Calu3 (cell line): ENCODE measurements at regions not wholly inside any gene's neighbourhood (a gene's known extent, or its start where the extent isn't known, plus 50 kb on each side); places are given as distances from the start of the nearest gene placed in this dataset.

Source experiments
- BruUV-seq: library from RNA; stranded (reverse); fragments of 400-500 nt; replicated peaks from 2 replicates; lab custom pipeline; 2021; lab: Mats Ljungman, UMichigan
- CTCF ChIA-PET: fragments of 300-600 bp; sonication (Branson Sonifier 250); formaldehyde crosslinking; loops from one replicate; lab custom pipeline; 2022; ENCODE audit warnings: antibody characterized with exemption; lab: Charles Lee
- DNase-seq: peaks from one replicate; pipeline ENCODE4 v3.0.0; 2022
- H3K27ac Mint-ChIP-seq: one replicate; pipeline ENCODE4 v1.8.0; 2022; ENCODE audit warnings: mixed read lengths; ENCODE audit not compliant: unreplicated experiment
- H3K27me3 Mint-ChIP-seq: one replicate; pipeline ENCODE4 v1.8.0; 2022; ENCODE audit warnings: mixed read lengths; ENCODE audit not compliant: unreplicated experiment
- H3K36me3 Mint-ChIP-seq: one replicate; pipeline ENCODE4 v1.8.0; 2022; ENCODE audit warnings: mild to moderate bottlenecking, moderate library complexity, mixed read lengths; ENCODE audit not compliant: insufficient read depth, unreplicated experiment
- H3K4me1 Mint-ChIP-seq: one replicate; pipeline ENCODE4 v1.8.0; 2022; ENCODE audit warnings: mild to moderate bottlenecking, low read depth, mixed read lengths; ENCODE audit not compliant: unreplicated experiment
- H3K4me3 Mint-ChIP-seq: one replicate; pipeline ENCODE4 v1.8.0; 2022; ENCODE audit warnings: mild to moderate bottlenecking, low read depth, moderate library complexity, mixed read lengths; ENCODE audit not compliant: unreplicated experiment
- H3K9me3 Mint-ChIP-seq: one replicate; pipeline ENCODE4 v1.8.0; 2022; ENCODE audit warnings: low read depth, mixed read lengths; ENCODE audit not compliant: unreplicated experiment
- CTCF ChIP-seq: fragments of 200-600 bp; IDR thresholded peaks from one replicate; pipeline ENCODE4 v1.8.0; 2022; ENCODE audit warnings: antibody characterized with exemption; ENCODE audit not compliant: unreplicated experiment
- intact Hi-C: fragments of 100-400 bp; cut with micrococcal nuclease; formaldehyde crosslinking; loops from one replicate; pipeline ENCODE4 v1.10.0; 2022; ENCODE audit not compliant: unreplicated experiment

GRCh38 chr14:61154641-61155040, 126.5 kb downstream of the TMEM30B start:
- Mint-ChIP-seq H3K4me3 (no peak overlapping the region), H3K36me3 (no peaks in the 10 kb centered on the region), H3K27me3 (no peaks in the 10 kb centered on the region), H3K4me1 (peaks cover 16% of the 10 kb centered on the region), H3K9me3 (no peaks in the 10 kb centered on the region), H3K27ac (no peak overlapping the region)
- no peak for DNase-seq
- CTCF ChIA-PET = no interaction called here
- no TSS peak for BruUV-seq
- intact Hi-C loops = no loop called here
- no peak for TF ChIP-seq CTCF

GRCh38 chr14:61153914-61154545, 127.1 kb downstream of the TMEM30B start:
- CTCF ChIA-PET = no interaction called here
- Mint-ChIP-seq H3K9me3 (no peaks in the 10 kb centered on the region), H3K36me3 (no peaks in the 10 kb centered on the region), H3K4me3 (no peak overlapping the region), H3K4me1 (peaks cover 21% of the 10 kb centered on the region), H3K27ac (no peak overlapping the region), H3K27me3 (no peaks in the 10 kb centered on the region)
- BruUV-seq = no TSS peak
- intact Hi-C loops = no loop called here
- no peak for DNase-seq
- TF ChIP-seq CTCF = no peak

DNA sequence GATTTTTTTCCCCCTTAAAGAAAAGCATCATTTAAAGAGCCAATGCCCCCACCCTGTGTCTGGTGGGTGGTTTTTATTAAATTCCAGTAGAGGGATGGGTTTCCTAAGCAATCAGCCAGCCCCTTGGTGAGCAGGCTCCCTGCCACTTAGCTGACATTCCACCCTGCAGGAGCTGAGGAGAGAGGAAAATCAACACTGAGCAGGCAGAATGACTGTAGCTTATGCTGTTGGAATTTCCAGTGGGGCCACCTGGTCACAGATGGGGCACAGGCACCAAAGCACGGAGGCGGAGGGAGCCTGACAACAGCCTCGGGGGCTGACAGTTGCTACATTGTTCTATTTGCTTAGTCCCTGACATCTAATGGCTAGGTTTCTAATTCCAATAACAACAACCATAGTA, 127.7 kb downstream of the TMEM30B start:
- Mint-ChIP-seq H3K36me3 (peaks cover 2% of the 10 kb centered on the region), H3K9me3 (no peaks in the 10 kb centered on the region), H3K27ac (no peak overlapping the region), H3K4me1 (peaks cover 25% of the 10 kb centered on the region), H3K4me3 (no peak overlapping the region), H3K27me3 (no peaks in the 10 kb centered on the region)
- no peak for TF ChIP-seq CTCF
- no TSS peak for BruUV-seq
- DNase-seq = no peak
- intact Hi-C loops = no loop called here
- CTCF ChIA-PET = no interaction called here

GRCh38 chr14:61152851-61153364, 128.2 kb downstream of the TMEM30B start:
- no peak for TF ChIP-seq CTCF
- CTCF ChIA-PET = no interaction called here
- Mint-ChIP-seq H3K36me3 (peaks cover 7% of the 10 kb centered on the region), H3K9me3 (no peaks in the 10 kb centered on the region), H3K27me3 (no peaks in the 10 kb centered on the region), H3K27ac (no peak overlapping the region), H3K4me1 (peaks cover 30% of the 10 kb centered on the region), H3K4me3 (no peak overlapping the region)
- intact Hi-C loops = no loop called here
- no TSS peak for BruUV-seq
- no peak for DNase-seq
